Panc1 (cell line): ENCODE measurements at regions not wholly inside any gene's neighbourhood (a gene's known extent, or its start where the extent isn't known, plus 50 kb on each side); places are given as distances from the start of the nearest gene placed in this dataset.
"Not testable (repeated sequence)": the region's sequence is repeated elsewhere in the genome, so short reads cannot be mapped to it uniquely, and the experiment has no call there.

Source experiments
- POLR2AphosphoS5 ChIP-seq: IDR thresholded peaks from 2 replicates; pipeline ENCODE4 v1.6.1; 2012; ENCODE audit warnings: mild to moderate bottlenecking, low read depth, low read length, moderate library complexity
- SIN3A ChIP-seq: IDR thresholded peaks from 2 replicates; pipeline ENCODE4 v1.6.1; 2012; ENCODE audit warnings: low read depth, mild to moderate bottlenecking, low read length, moderate library complexity, borderline replicate concordance; ENCODE audit not compliant: insufficient read depth
- TF ChIP-seq, protein P1 (sequence below): fragments of 450-650 bp; IDR thresholded peaks from 2 replicates; pipeline ENCODE4 v1.5.1; 2017; ENCODE audit warnings: mild to moderate bottlenecking

DNA sequence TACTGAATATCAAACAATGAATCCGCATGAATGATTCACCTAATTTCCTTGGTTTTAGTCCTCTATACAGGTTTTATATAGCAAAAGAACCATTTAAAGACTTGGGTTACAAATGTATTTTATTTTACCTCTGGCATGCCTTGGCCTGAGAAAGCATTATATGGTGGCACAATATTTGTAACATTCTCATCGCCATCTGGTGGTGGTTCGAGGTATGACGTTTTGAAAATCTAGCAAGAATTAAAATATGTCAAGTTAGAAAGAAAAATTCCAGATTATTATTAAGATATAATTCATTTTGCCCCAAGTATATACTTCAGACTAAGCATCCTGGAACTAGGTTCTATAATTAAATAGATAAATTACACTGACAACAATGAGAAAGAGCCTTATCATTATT, 445.9 kb downstream of the ZNF33B start:
- TF ChIP-seq POLR2AphosphoS5, SIN3A: not testable (repeated sequence)
- TF ChIP-seq, protein P1, sequence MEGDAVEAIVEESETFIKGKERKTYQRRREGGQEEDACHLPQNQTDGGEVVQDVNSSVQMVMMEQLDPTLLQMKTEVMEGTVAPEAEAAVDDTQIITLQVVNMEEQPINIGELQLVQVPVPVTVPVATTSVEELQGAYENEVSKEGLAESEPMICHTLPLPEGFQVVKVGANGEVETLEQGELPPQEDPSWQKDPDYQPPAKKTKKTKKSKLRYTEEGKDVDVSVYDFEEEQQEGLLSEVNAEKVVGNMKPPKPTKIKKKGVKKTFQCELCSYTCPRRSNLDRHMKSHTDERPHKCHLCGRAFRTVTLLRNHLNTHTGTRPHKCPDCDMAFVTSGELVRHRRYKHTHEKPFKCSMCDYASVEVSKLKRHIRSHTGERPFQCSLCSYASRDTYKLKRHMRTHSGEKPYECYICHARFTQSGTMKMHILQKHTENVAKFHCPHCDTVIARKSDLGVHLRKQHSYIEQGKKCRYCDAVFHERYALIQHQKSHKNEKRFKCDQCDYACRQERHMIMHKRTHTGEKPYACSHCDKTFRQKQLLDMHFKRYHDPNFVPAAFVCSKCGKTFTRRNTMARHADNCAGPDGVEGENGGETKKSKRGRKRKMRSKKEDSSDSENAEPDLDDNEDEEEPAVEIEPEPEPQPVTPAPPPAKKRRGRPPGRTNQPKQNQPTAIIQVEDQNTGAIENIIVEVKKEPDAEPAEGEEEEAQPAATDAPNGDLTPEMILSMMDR, result peak; percentile 64; the same call in 1 of the 2 replicates
